ENCODE measurements at regions not wholly inside any gene's neighbourhood (a gene's known extent, or its start where the extent isn't known, plus 50 kb on each side); places are given as distances from the start of the nearest gene placed in this dataset.
"Not testable (repeated sequence)": the region's sequence is repeated elsewhere in the genome, so short reads cannot be mapped to it uniquely, and the experiment has no call there.

- Mint-ChIP-seq H3K4me1 (ENCODE audit: low read depth) (no peaks in the 10 kb centered on the region), H3K4me3 (no peak overlapping the region), H3K27ac (no peak overlapping the region), H3K9me3 (peaks cover 33% of the 10 kb centered on the region), H3K27me3 (ENCODE audit: insufficient read depth) (no peaks in the 10 kb centered on the region; the same call in none of the 2 replicates), H3K36me3 (ENCODE audit: low read depth) (no peaks in the 10 kb centered on the region; the same call in 1 of the 2 replicates)
- DNase-seq: no peak
- TF ChIP-seq CTCF (IDR thresholded peaks at IDR 0.05): no peak
These were observed 340.1 kb downstream of the BCL11B start for GRCh38 chr14:98931911-98932310.

- no peak for DNase-seq
- no peaks in the 10 kb centered on the region; the same call in 1 of the 2 replicates for H3K36me3 Mint-ChIP-seq (ENCODE audit: low read depth)
- H3K27me3 Mint-ChIP-seq (ENCODE audit: insufficient read depth): no peaks in the 10 kb centered on the region; the same call in none of the 2 replicates
- TF ChIP-seq CTCF (IDR thresholded peaks at IDR 0.05): no peak
- no peak overlapping the region for H3K27ac Mint-ChIP-seq
- H3K9me3 Mint-ChIP-seq: peaks cover 35% of the 10 kb centered on the region
- no peaks in the 10 kb centered on the region for H3K4me1 Mint-ChIP-seq (ENCODE audit: low read depth)
- H3K4me3 Mint-ChIP-seq: no peak overlapping the region
These were observed 339.3 kb downstream of the BCL11B start for GRCh38 chr14:98932431-98933325.

- not testable (repeated sequence) for H3K27ac Mint-ChIP-seq; H3K36me3 Mint-ChIP-seq (ENCODE audit: low read depth); DNase-seq; H3K27me3 Mint-ChIP-seq (ENCODE audit: insufficient read depth); H3K4me1 Mint-ChIP-seq (ENCODE audit: low read depth); H3K4me3 Mint-ChIP-seq
- H3K9me3 Mint-ChIP-seq: peaks cover 32% of the 10 kb centered on the region
These were observed 337.4 kb downstream of the BCL11B start for GRCh38 chr14:98934569-98934968.

GRCh38 chr14:98935921-98936320, 336.1 kb downstream of the BCL11B start:
- Mint-ChIP-seq H3K4me3 (no peak overlapping the region), H3K27ac (no peak overlapping the region), H3K27me3 (ENCODE audit: insufficient read depth) (peaks cover 1% of the 10 kb centered on the region; the same call in 1 of the 2 replicates), H3K9me3 (peaks cover 32% of the 10 kb centered on the region), H3K36me3 (ENCODE audit: low read depth) (no peaks in the 10 kb centered on the region), H3K4me1 (ENCODE audit: low read depth) (no peaks in the 10 kb centered on the region)
- no peak for DNase-seq
- no peak for TF ChIP-seq CTCF (IDR thresholded peaks at IDR 0.05)

- Mint-ChIP-seq H3K4me1 (ENCODE audit: low read depth) (no peaks in the 10 kb centered on the region), H3K9me3 (peaks cover 27% of the 10 kb centered on the region), H3K4me3 (no peak overlapping the region), H3K27me3 (ENCODE audit: insufficient read depth) (peaks cover 1% of the 10 kb centered on the region; the same call in 1 of the 2 replicates), H3K36me3 (ENCODE audit: low read depth) (no peaks in the 10 kb centered on the region), H3K27ac (no peak overlapping the region)
- DNase-seq: no peak
- TF ChIP-seq CTCF (IDR thresholded peaks at IDR 0.05): no peak
These were observed 335.0 kb downstream of the BCL11B start for GRCh38 chr14:98937021-98937420.
